ENCODE measurements at regions not wholly inside any gene's neighbourhood (a gene's known extent, or its start where the extent isn't known, plus 50 kb on each side); places are given as distances from the start of the nearest gene placed in this dataset.

DNA sequence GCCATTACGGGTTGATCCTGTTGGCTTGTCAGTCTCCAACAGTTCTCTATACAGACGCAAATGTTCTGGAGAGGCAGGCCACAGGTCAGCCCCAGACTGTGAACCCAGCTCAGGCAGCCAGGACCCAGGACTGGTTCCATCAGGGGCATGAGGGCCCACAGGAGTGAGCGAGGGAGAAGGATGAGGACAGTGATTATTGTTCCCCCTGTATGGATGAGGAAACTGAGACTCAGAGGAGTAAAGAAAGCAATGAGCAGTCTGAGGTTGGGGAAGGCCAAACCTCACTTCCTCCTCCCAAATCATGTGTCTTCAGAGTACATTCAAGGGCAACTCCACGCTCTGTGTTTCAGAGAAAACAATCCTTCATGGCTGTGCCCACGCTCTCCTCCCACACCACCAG is 121.9 kb downstream of the RPLP1 start:
- TF ChIP-seq, protein P1, sequence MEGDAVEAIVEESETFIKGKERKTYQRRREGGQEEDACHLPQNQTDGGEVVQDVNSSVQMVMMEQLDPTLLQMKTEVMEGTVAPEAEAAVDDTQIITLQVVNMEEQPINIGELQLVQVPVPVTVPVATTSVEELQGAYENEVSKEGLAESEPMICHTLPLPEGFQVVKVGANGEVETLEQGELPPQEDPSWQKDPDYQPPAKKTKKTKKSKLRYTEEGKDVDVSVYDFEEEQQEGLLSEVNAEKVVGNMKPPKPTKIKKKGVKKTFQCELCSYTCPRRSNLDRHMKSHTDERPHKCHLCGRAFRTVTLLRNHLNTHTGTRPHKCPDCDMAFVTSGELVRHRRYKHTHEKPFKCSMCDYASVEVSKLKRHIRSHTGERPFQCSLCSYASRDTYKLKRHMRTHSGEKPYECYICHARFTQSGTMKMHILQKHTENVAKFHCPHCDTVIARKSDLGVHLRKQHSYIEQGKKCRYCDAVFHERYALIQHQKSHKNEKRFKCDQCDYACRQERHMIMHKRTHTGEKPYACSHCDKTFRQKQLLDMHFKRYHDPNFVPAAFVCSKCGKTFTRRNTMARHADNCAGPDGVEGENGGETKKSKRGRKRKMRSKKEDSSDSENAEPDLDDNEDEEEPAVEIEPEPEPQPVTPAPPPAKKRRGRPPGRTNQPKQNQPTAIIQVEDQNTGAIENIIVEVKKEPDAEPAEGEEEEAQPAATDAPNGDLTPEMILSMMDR (IDR thresholded peaks at IDR 0.05; ENCODE audit: low read depth, low read length, poor library complexity, severe bottlenecking) = no peak
- no peak for TF ChIP-seq EZH2phosphoT487 (IDR thresholded peaks at IDR 0.05; ENCODE audit: borderline replicate concordance, low read length)

Data from DOHH2 (cell line).